Osteoblast (primary cell): ENCODE measurements at regions not wholly inside any gene's neighbourhood (a gene's known extent, or its start where the extent isn't known, plus 50 kb on each side); places are given as distances from the start of the nearest gene placed in this dataset.
A peak's percentile ranks its signal among the peaks of the same experiment; 100 is the strongest.

Experiments used
- DNase-seq: peaks from one replicate; pipeline ENCODE4 v3.0.0; 2011; ENCODE audit warnings: low spot score, mixed read lengths; ENCODE audit not compliant: insufficient read length; ENCODE audit errors: missing footprints
- H2AFZ ChIP-seq: 2 replicates; pipeline ENCODE4 v1.6.0; 2011; ENCODE audit warnings: mild to moderate bottlenecking, low read length
- H3K27ac ChIP-seq: 2 replicates; pipeline ENCODE4 v1.5.1; 2011; ENCODE audit warnings: mild to moderate bottlenecking, low read depth, low read length, moderate library complexity
- H3K27me3 ChIP-seq: 2 replicates; pipeline ENCODE4 v1.6.0; 2012; ENCODE audit warnings: mild to moderate bottlenecking, control low read depth, inconsistent platforms, low read length, moderate library complexity; ENCODE audit not compliant: insufficient read depth
- H3K36me3 ChIP-seq: 2 replicates; pipeline ENCODE4 v1.5.1; 2011; ENCODE audit warnings: mild to moderate bottlenecking, low read length, control low read depth, moderate library complexity; ENCODE audit not compliant: insufficient read depth
- H3K4me1 ChIP-seq: 2 replicates; pipeline ENCODE4 v1.5.1; 2011; ENCODE audit warnings: mild to moderate bottlenecking, low read length, control low read depth, moderate library complexity; ENCODE audit not compliant: insufficient read depth
- H3K4me2 ChIP-seq: 2 replicates; pipeline ENCODE4 v1.6.0; 2011; ENCODE audit warnings: mild to moderate bottlenecking, low read length; ENCODE audit not compliant: insufficient read depth
- H3K4me3 ChIP-seq: fragments of 200-600 bp; sonication (generic); 3 replicates; pipeline ENCODE4 v1.5.1; 2012; ENCODE audit warnings: mild to moderate bottlenecking, low read length, inconsistent platforms; ENCODE audit not compliant: insufficient read depth
- H3K79me2 ChIP-seq: 2 replicates; pipeline ENCODE4 v1.6.0; 2012; ENCODE audit warnings: mild to moderate bottlenecking, low read length, control low read depth, inconsistent platforms; ENCODE audit not compliant: insufficient read depth
- H3K9me3 ChIP-seq: 2 replicates; pipeline ENCODE4 v1.5.1; 2011; ENCODE audit warnings: low read depth, low read length, control low read depth
- H4K20me1 ChIP-seq: 2 replicates; pipeline ENCODE4 v1.6.0; 2012; ENCODE audit warnings: mild to moderate bottlenecking, low read length, control low read depth; ENCODE audit not compliant: insufficient read depth
- TF ChIP-seq, protein P1 (sequence below): IDR thresholded peaks from 2 replicates; pipeline ENCODE4 v1.5.1; 2011; ENCODE audit warnings: mild to moderate bottlenecking, low read depth, low read length, moderate library complexity; ENCODE audit errors: extremely low read depth

- no peak overlapping the region for H2AFZ ChIP-seq
- H3K9me3 ChIP-seq = peaks cover 2% of the 10 kb centered on the region
- H3K4me3 ChIP-seq = no peak overlapping the region
- DNase-seq = no peak
- H3K4me1 ChIP-seq = no peaks in the 10 kb centered on the region
- no peak overlapping the region for H3K27ac ChIP-seq
- no peak overlapping the region for H3K4me2 ChIP-seq
- H4K20me1 ChIP-seq = no peaks in the 10 kb centered on the region
- TF ChIP-seq, protein P1, sequence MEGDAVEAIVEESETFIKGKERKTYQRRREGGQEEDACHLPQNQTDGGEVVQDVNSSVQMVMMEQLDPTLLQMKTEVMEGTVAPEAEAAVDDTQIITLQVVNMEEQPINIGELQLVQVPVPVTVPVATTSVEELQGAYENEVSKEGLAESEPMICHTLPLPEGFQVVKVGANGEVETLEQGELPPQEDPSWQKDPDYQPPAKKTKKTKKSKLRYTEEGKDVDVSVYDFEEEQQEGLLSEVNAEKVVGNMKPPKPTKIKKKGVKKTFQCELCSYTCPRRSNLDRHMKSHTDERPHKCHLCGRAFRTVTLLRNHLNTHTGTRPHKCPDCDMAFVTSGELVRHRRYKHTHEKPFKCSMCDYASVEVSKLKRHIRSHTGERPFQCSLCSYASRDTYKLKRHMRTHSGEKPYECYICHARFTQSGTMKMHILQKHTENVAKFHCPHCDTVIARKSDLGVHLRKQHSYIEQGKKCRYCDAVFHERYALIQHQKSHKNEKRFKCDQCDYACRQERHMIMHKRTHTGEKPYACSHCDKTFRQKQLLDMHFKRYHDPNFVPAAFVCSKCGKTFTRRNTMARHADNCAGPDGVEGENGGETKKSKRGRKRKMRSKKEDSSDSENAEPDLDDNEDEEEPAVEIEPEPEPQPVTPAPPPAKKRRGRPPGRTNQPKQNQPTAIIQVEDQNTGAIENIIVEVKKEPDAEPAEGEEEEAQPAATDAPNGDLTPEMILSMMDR = no peak
- no peaks in the 10 kb centered on the region for H3K36me3 ChIP-seq
- H3K27me3 ChIP-seq = no peaks in the 10 kb centered on the region
- H3K79me2 ChIP-seq = no peaks in the 10 kb centered on the region
Observed at GRCh38 chr10:113434950-113435349, 117.9 kb upstream of the HABP2 start.

DNA sequence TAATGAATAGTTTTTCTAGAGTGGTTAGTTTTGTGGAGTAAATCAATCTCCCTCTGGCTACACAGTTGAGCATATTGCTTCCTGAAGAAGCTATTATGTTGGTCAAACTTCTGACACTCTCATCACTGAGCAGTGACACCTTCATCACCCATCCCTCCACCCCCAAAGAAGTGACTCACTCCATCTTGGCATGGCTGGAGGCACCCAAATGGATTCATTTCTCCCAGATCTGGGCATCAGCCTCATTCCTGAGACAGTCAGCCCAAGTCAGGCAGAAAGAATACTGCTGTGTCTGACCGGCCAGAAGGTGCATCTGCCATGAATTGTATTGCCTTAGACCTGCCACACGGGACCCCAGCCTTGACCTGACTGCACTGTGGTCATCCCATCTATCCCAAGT lies 117.0 kb upstream of the HABP2 start:
- Histone ChIP-seq H3K79me2 (no peaks in the 10 kb centered on the region), H4K20me1 (no peaks in the 10 kb centered on the region), H3K4me3 (no peak overlapping the region), H3K4me1 (no peaks in the 10 kb centered on the region), H3K27me3 (no peaks in the 10 kb centered on the region), H3K9me3 (peaks cover 2% of the 10 kb centered on the region), H3K4me2 (no peak overlapping the region), H3K36me3 (no peaks in the 10 kb centered on the region), H3K27ac (no peak overlapping the region), H2AFZ (no peak overlapping the region)
- TF ChIP-seq, protein P1 = no peak
- DNase-seq = no peak

DNA sequence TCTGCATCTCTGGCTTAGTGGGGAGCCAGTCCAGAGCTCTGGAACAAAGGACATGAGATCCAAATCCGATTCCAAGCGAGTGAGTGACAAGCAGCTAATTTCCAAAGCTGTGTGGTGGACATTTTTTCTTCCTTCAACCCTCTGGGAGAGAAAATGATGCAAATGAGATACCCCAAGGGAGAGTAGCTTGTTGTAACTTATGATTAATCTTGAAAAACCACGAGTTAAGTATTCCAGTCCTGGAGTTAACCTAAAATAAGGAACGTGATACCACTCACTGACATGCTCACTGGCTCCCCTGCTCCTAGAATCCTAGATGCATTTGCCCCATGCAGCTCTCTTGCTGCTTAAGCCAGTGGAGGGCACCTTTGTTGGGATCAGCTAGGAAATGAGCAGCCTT lies 116.0 kb upstream of the HABP2 start:
- Histone ChIP-seq H2AFZ (no peak overlapping the region), H3K4me2 (no peak overlapping the region), H4K20me1 (no peaks in the 10 kb centered on the region), H3K9me3 (peaks cover 2% of the 10 kb centered on the region), H3K27me3 (no peaks in the 10 kb centered on the region), H3K4me3 (no peak overlapping the region), H3K27ac (no peak overlapping the region), H3K79me2 (no peaks in the 10 kb centered on the region), H3K4me1 (no peaks in the 10 kb centered on the region), H3K36me3 (no peaks in the 10 kb centered on the region)
- no peak for DNase-seq
- TF ChIP-seq, protein P1 = no peak

- Histone ChIP-seq H3K4me3 (no peak overlapping the region), H3K27me3 (no peaks in the 10 kb centered on the region), H3K9me3 (peaks cover 2% of the 10 kb centered on the region), H4K20me1 (no peaks in the 10 kb centered on the region), H2AFZ (no peak overlapping the region), H3K27ac (no peak overlapping the region), H3K36me3 (no peaks in the 10 kb centered on the region), H3K79me2 (no peaks in the 10 kb centered on the region), H3K4me2 (no peak overlapping the region), H3K4me1 (no peaks in the 10 kb centered on the region)
- TF ChIP-seq, protein P1 = no peak
- DNase-seq = peak; percentile 82
Observed at GRCh38 chr10:113438652-113439051, 114.2 kb upstream of the HABP2 start.
